ENCODE measurements at regions not wholly inside any gene's neighbourhood (a gene's known extent, or its start where the extent isn't known, plus 50 kb on each side); places are given as distances from the start of the nearest gene placed in this dataset.

DNA sequence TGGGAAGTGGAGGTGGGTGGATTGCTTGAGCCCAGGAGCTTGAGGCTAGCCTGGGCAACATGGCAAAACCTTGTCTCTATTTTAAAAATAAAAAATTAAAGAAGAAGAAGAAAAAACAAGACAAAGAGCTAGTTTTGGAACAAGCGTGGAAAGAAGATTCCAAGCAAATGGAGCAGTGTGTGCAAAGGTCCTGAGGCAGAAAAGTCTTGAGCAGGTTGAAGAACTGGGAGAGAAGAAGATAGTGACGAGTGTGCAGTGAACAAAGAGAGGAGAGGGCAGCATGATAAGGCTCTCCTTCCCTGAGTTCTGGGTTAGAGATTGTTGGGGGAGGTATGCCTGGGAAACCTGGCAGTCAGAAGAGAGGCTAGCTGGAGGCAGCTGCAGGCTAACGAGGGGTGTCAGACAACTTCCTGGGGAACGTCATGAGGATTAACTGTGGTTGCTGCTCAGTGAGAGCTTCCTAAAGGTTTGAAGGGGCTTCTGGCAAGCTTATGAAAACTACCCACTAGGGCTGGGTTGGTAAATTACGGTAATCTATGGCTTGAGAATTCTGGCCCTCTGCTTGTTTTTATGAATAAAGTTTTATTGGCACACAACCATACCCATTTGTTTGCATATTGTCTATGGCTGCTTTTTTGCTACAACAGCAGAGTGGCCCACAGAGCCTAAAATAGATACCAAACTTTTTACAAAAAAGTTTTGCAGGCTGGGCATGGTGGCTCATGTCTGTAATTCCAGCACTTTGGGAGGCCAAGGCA, 128.9 kb downstream of the ZFP64 start:
- TF ChIP-seq, protein P1, sequence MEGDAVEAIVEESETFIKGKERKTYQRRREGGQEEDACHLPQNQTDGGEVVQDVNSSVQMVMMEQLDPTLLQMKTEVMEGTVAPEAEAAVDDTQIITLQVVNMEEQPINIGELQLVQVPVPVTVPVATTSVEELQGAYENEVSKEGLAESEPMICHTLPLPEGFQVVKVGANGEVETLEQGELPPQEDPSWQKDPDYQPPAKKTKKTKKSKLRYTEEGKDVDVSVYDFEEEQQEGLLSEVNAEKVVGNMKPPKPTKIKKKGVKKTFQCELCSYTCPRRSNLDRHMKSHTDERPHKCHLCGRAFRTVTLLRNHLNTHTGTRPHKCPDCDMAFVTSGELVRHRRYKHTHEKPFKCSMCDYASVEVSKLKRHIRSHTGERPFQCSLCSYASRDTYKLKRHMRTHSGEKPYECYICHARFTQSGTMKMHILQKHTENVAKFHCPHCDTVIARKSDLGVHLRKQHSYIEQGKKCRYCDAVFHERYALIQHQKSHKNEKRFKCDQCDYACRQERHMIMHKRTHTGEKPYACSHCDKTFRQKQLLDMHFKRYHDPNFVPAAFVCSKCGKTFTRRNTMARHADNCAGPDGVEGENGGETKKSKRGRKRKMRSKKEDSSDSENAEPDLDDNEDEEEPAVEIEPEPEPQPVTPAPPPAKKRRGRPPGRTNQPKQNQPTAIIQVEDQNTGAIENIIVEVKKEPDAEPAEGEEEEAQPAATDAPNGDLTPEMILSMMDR (conservative IDR thresholded peaks at IDR 0.05; ENCODE audit: low read length): no peak
- TF ChIP-seq EZH2phosphoT487 (IDR thresholded peaks at IDR 0.05; ENCODE audit: borderline replicate concordance, low read depth, low read length): no peak
